DMS53 treated with DMSO at 0.1 percent for 48 hours (cell line): ENCODE measurements at regions not wholly inside any gene's neighbourhood (a gene's known extent, or its start where the extent isn't known, plus 50 kb on each side); places are given as distances from the start of the nearest gene placed in this dataset.

Source experiments
- DNase-seq: peaks from one replicate; lab custom pipeline; 2025; ENCODE audit not compliant: unreplicated experiment; lab: John Stamatoyannopoulos, UW

DNA sequence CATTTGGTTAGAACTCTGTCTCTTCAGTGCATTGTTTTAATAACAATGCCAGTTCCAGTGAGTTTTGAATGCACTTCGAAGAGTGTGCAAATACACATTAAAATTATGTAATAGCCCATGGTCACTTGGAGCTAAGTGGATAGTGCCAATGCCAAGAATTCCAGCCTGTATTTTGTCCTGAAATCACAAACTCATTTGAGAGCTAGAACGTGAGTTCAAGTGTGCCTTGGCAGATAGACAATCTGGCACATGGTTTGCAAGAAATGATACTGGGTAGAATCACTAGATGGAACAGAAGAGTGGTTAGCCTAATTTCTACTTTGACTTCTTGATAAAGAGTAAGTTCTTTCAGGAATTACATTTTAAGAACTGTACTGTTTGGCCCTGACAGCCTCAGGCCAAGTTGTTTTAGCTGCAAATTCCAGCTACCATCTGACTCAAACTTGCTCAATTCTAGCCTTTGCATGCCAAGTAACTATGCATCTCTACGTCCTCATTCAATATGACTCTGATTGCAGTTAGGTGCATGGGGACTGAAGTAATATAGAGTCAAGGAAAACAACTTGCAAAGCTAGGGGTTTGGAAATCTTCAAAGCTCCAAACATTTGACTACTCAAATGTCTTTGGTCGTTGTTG lies 131.9 kb upstream of the SMIM31 start:
- DNase-seq, result no peak

- DNase-seq, result no peak
Measured at GRCh38 chr4:164623099-164623498, 130.8 kb upstream of the SMIM31 start.

- no peak for DNase-seq
Measured at GRCh38 chr4:164639001-164639400, 114.9 kb upstream of the SMIM31 start.

- peak; percentile 53 for DNase-seq
Measured at GRCh38 chr4:164648151-164648848, 105.6 kb upstream of the SMIM31 start.

DNA sequence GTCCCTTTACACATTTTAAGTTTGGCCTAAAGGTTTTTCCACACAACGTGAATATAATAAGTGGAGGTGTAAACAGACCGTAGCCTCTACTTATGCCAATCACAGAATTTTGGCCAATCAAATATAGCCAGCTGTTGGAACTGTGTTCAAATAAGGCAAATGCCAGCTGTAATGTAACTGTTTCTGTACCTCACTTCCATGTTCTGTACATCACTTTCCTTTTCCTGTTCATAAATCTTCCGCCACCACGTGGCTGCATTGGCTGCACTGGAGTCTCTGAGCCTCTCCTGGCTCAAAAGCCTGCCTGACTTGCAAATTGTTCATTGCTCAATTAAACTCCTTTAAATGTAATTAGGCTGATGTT lies 105.1 kb upstream of the SMIM31 start:
- peak; percentile 32 for DNase-seq

GRCh38 chr4:164659765-164660164 lies 94.2 kb upstream of the SMIM31 start:
- no peak for DNase-seq

- DNase-seq, result peak; percentile 9
Measured at GRCh38 chr4:164676152-164676551, 77.8 kb upstream of the SMIM31 start.

GRCh38 chr4:164683040-164683439 lies 70.9 kb upstream of the SMIM31 start:
- no peak for DNase-seq

DNA sequence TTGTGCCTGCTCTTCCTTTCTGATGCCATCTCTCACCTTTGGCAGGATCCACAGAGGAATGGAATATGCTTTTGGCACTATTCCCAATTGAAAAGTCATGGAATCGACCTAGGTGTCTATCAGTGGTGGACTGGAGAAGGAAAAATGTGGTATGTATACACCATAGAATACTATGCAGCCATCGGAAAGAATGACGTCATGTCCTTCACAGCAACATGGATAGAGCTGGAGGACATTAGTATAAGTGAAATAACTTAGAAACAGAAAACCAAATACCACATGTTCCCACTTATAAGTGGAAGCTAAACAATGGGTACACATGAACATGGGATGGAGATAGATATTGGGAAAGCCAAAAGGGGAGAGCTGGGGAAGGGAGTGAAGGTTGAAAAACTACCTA lies 58.3 kb upstream of the SMIM31 start:
- DNase-seq, result no peak

DNA sequence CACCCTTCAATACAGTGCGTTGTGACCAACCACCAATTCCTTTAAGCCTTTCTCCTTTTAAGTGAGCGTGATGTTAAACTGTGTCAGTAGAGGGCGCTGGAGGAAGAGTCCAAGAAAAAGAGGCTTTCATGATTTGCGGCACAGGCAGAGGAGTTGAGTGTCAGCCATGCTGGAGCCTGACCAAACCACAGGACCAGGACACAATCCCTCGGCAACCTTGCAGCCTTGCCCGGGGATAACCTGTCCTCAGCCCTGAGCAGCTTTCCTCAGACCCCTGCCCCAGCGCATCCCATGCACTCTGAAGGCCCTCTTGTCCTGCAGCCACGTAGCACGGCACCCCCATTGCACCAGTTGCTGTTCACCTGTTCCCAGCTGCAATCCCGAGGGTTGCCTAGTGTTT lies 53.5 kb upstream of the SMIM31 start:
- DNase-seq, result peak; percentile 40

GRCh38 chr4:164701665-164702064 lies 52.3 kb upstream of the SMIM31 start:
- DNase-seq, result no peak
